ENCODE measurements at regions not wholly inside any gene's neighbourhood (a gene's known extent, or its start where the extent isn't known, plus 50 kb on each side); places are given as distances from the start of the nearest gene placed in this dataset.

DNA sequence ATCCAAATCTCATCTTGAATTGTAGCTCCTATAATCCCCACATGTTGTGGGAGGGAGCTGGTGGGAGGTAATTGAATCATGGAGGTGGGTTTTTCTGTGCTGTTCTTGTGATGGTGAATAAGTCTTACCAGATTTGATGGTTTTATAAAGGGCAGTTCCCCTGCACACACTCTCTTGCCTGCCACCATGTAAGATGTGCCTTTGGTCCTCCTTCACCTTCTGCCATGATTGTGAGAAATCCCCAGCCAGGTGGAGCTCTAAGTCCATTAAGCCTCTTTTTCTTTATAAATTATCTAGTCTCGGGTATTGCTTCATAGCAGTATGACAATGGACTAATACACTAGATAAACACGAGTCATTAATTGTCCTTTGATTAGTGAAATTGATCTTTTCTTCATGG, 214.5 kb upstream of the CFAP20DC start:
- TF ChIP-seq, protein P1, sequence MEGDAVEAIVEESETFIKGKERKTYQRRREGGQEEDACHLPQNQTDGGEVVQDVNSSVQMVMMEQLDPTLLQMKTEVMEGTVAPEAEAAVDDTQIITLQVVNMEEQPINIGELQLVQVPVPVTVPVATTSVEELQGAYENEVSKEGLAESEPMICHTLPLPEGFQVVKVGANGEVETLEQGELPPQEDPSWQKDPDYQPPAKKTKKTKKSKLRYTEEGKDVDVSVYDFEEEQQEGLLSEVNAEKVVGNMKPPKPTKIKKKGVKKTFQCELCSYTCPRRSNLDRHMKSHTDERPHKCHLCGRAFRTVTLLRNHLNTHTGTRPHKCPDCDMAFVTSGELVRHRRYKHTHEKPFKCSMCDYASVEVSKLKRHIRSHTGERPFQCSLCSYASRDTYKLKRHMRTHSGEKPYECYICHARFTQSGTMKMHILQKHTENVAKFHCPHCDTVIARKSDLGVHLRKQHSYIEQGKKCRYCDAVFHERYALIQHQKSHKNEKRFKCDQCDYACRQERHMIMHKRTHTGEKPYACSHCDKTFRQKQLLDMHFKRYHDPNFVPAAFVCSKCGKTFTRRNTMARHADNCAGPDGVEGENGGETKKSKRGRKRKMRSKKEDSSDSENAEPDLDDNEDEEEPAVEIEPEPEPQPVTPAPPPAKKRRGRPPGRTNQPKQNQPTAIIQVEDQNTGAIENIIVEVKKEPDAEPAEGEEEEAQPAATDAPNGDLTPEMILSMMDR (IDR thresholded peaks at IDR 0.05) = no peak
- no peak for TF ChIP-seq POLR2A (IDR thresholded peaks at IDR 0.05)
- no peak for TF ChIP-seq EP300 (IDR thresholded peaks at IDR 0.05)
